Endothelial cell of umbilical vein (primary cell): ENCODE measurements at regions not wholly inside any gene's neighbourhood (a gene's known extent, or its start where the extent isn't known, plus 50 kb on each side); places are given as distances from the start of the nearest gene placed in this dataset.

ENCODE experiments used
- BruUV-seq: library from RNA; stranded (reverse); fragments of 400-500 nt; replicated peaks from 2 replicates; lab custom pipeline; 2021; lab: Mats Ljungman, UMichigan
- CTCF ChIA-PET: fragments of 300-600, 350-600 bp; sonication (Branson Sonifier 250); formaldehyde crosslinking; loops from one replicate; lab custom pipeline; 2021; ENCODE audit warnings: antibody characterized with exemption, inconsistent platforms; lab: Charles Lee
- POLR2A ChIA-PET: fragments of 300-600, 350-600 bp; sonication (Branson Sonifier 250); formaldehyde crosslinking; loops from one replicate; lab custom pipeline; 2021; ENCODE audit warnings: antibody characterized with exemption, inconsistent platforms; lab: Charles Lee
- DNase-seq: peaks from one replicate; pipeline ENCODE4 v3.0.0-alpha.2; 2011; ENCODE audit warnings: low read depth, low spot score
- FAIRE-seq: peaks from 2 replicates; lab custom pipeline; 2011; peaks lifted over from hg19 to GRCh38; lab: Jason Lieb, UNC
- H2AFZ ChIP-seq: 2 replicates; pipeline ENCODE4 v1.6.0; 2012; ENCODE audit warnings: low read depth, low read length, control low read depth, inconsistent platforms
- H3K27ac ChIP-seq: 2 replicates; pipeline ENCODE4 v1.5.1; 2011; ENCODE audit warnings: low read depth, mild to moderate bottlenecking, control low read depth, low read length, moderate library complexity; ENCODE audit not compliant: insufficient read depth
- H3K27me3 ChIP-seq, 2 experiments: 2 replicates each; pipeline versions ENCODE4 v1.6.0 to v1.6.1; 2011; ENCODE audit warnings: low read length in 2 of 2, mixed read lengths in 1 of 2; ENCODE audit not compliant: control insufficient read depth in 2 of 2, insufficient read depth in 2 of 2
- H3K36me3 ChIP-seq, 2 experiments: 2 replicates in 1 of 2; 3 replicates in 1 of 2; pipeline ENCODE4 v1.5.1; 2011; ENCODE audit warnings: low read length in 2 of 2, mild to moderate bottlenecking in 1 of 2, moderate library complexity in 1 of 2; ENCODE audit not compliant: control insufficient read depth in 2 of 2, insufficient read depth in 2 of 2; ENCODE audit errors: extremely low read depth in 1 of 2
- H3K4me1 ChIP-seq: 3 replicates; pipeline ENCODE4 v1.5.1; 2011; ENCODE audit warnings: mild to moderate bottlenecking, low read length; ENCODE audit not compliant: control insufficient read depth, insufficient read depth; ENCODE audit errors: extremely low read depth
- H3K4me2 ChIP-seq: 2 replicates; pipeline ENCODE4 v1.6.1; 2011; ENCODE audit warnings: low read length, control low read depth, mixed read lengths; ENCODE audit not compliant: insufficient read depth
- H3K4me3 ChIP-seq, 3 experiments: fragments of 200-600 bp in 1 of 3; sonication (generic), shearing (Covaris generic) in 1 of 3; replicated peaks in 1 of 3; 2 replicates each; pipeline ENCODE4 v1.5.1; 2011 to 2016; ENCODE audit warnings: control low read depth in 3 of 3, low read length in 3 of 3, mild to moderate bottlenecking in 2 of 3, inconsistent platforms in 1 of 3, low read depth in 1 of 3, moderate library complexity in 1 of 3; ENCODE audit not compliant: insufficient read depth in 1 of 3
- H3K79me2 ChIP-seq: 2 replicates; pipeline ENCODE4 v1.6.0; 2012; ENCODE audit warnings: low read length, inconsistent platforms; ENCODE audit not compliant: control insufficient read depth, insufficient read depth
- H3K9ac ChIP-seq: replicated peaks from 2 replicates; pipeline ENCODE3; 2011; ENCODE audit warnings: low read length, control low read depth; ENCODE audit not compliant: insufficient read depth; ENCODE audit errors: extremely low read depth
- H3K9me1 ChIP-seq: replicated peaks from 3 replicates; pipeline ENCODE4 v1.6.0; 2011; ENCODE audit warnings: mild to moderate bottlenecking, low read length; ENCODE audit not compliant: control insufficient read depth, insufficient read depth; ENCODE audit errors: extremely low read depth
- H3K9me3 ChIP-seq: replicated peaks from 2 replicates; pipeline ENCODE4 v1.5.1; 2012; ENCODE audit warnings: low read length, inconsistent platforms; ENCODE audit not compliant: control insufficient read depth, insufficient read depth
- H4K20me1 ChIP-seq: replicated peaks from 2 replicates; pipeline ENCODE3; 2011; ENCODE audit warnings: mild to moderate bottlenecking, low read length; ENCODE audit not compliant: control insufficient read depth, insufficient read depth; ENCODE audit errors: extremely low read depth
- CTCF ChIP-seq, 2 donors: IDR thresholded peaks; 1 replicate in 1 of 2; 2 replicates in 1 of 2; pipeline ENCODE4 v1.5.1; 2011; ENCODE audit warnings: low read length in 2 of 2, mild to moderate bottlenecking in 2 of 2, moderate library complexity in 2 of 2, control low read depth in 1 of 2, inconsistent platforms in 1 of 2, low read depth in 1 of 2; ENCODE audit not compliant: insufficient read depth in 1 of 2; ENCODE audit errors: extremely low read depth in 1 of 2
- EZH2 ChIP-seq: IDR thresholded peaks from 2 replicates; pipeline ENCODE4 v1.6.1; 2012; ENCODE audit warnings: borderline replicate concordance, low read depth, mild to moderate bottlenecking, moderate library complexity, low read length, inconsistent platforms; ENCODE audit not compliant: severe bottlenecking
- FOS ChIP-seq: IDR thresholded peaks from 2 replicates; pipeline ENCODE4 v1.6.1; 2011; ENCODE audit warnings: mild to moderate bottlenecking, low read length, moderate library complexity, borderline replicate concordance; ENCODE audit not compliant: insufficient read depth
- GATA2 ChIP-seq: IDR thresholded peaks from 2 replicates; pipeline ENCODE4 v1.7.0; 2011; ENCODE audit warnings: low read depth, mild to moderate bottlenecking, moderate library complexity, mixed read lengths, low read length; ENCODE audit not compliant: insufficient read length, insufficient read depth
- JUN ChIP-seq: IDR thresholded peaks from 2 replicates; pipeline ENCODE4 v1.6.1; 2011; ENCODE audit warnings: borderline replicate concordance, low read depth; ENCODE audit not compliant: insufficient read length, insufficient read depth
- MAX ChIP-seq: IDR thresholded peaks from 2 replicates; pipeline ENCODE4 v1.6.1; 2011; ENCODE audit not compliant: insufficient read depth, insufficient read length
- MYC ChIP-seq: IDR thresholded peaks from one replicate; pipeline ENCODE4 v1.6.1; 2011; ENCODE audit warnings: mild to moderate bottlenecking, low read depth, low read length
- POLR2A ChIP-seq: IDR thresholded peaks from 2 replicates; pipeline ENCODE4 v1.6.1; 2012; ENCODE audit warnings: low read depth, mild to moderate bottlenecking, control low read depth, low read length
- POLR2AphosphoS5 ChIP-seq: IDR thresholded peaks from 2 replicates; pipeline ENCODE4 v1.6.1; 2012; ENCODE audit warnings: low read depth, mild to moderate bottlenecking, control low read depth, low read length, moderate library complexity; ENCODE audit not compliant: insufficient read depth
- dilution Hi-C: fragments of 300-500 bp; cut with MboI; formaldehyde crosslinking; loops from one replicate; pipeline ENCODE4 v1.15.0; 2019; ENCODE audit warnings: low sequenced_read_pairs; ENCODE audit not compliant: extremely low pct_ligation_motif_present
- intact Hi-C: fragments of 100-400 bp; cut with micrococcal nuclease; formaldehyde crosslinking; loops from one replicate; pipeline ENCODE4 v1.10.0; 2022

GRCh38 chr6:169106176-169106575 lies 147.5 kb downstream of the THBS2 start:
- H3K9me1 ChIP-seq: no peaks in the 10 kb centered on the region
- no peak overlapping the region for H3K27ac ChIP-seq
- peaks cover 2% of the 10 kb centered on the region for H3K9me3 ChIP-seq
- H3K4me2 ChIP-seq: no peak overlapping the region
- H3K4me1 ChIP-seq: no peaks in the 10 kb centered on the region
- H3K36me3 ChIP-seq: no peaks in the 10 kb centered on the region
- TF ChIP-seq GATA2 (no peak), POLR2AphosphoS5 (no peak), POLR2A (no peak), EZH2 (no peak), FOS (no peak), MYC (no peak), JUN (no peak), MAX (no peak), CTCF (IDR thresholded peaks at IDR 0.05; ENCODE audit: extremely low read depth in 1 of 2, insufficient read depth in 1 of 2, low read depth in 1 of 2, low read length in 2 of 2) (no peak)
- no peak overlapping the region for H3K9ac ChIP-seq
- FAIRE-seq: no peak
- no peak overlapping the region for H3K4me3 ChIP-seq
- ChIA-PET CTCF (no interaction called here), POLR2A (no interaction called here)
- H2AFZ ChIP-seq: no peak overlapping the region
- DNase-seq: no peak
- H4K20me1 ChIP-seq: no peaks in the 10 kb centered on the region
- H3K27me3 ChIP-seq: no peaks in the 10 kb centered on the region
- dilution Hi-C loops: no loop called here
- no peaks in the 10 kb centered on the region for H3K79me2 ChIP-seq
- intact Hi-C loops: no loop called here
- no TSS peak for BruUV-seq
